ENCODE measurements at regions not wholly inside any gene's neighbourhood (a gene's known extent, or its start where the extent isn't known, plus 50 kb on each side); places are given as distances from the start of the nearest gene placed in this dataset.

DNA sequence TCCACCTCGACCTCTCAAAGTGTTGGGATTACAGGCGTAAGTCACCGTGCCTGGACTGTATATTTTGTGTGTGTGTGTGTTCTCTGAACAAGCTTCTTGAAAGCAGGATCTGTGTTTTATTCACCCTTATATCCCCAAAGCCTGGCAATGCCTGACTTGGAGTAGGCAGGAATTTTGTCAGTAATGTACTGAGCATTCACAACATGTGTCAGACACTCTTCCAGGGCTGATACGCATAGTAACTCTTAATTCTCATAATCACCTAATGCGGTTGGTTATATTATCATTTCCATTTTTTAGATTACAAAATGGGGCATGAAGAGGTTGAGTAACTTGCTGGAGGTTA is 50.4 kb upstream of the PLEKHG3 start:
- Histone ChIP-seq H3K27me3 (no peaks in the 10 kb centered on the region), H3K27ac (no peak overlapping the region), H3K4me1 (ENCODE audit: insufficient read depth) (no peaks in the 10 kb centered on the region), H3K36me3 (no peaks in the 10 kb centered on the region), H3K4me3 (no peak overlapping the region), H3K9me3 (no peaks in the 10 kb centered on the region)
- no peak for DNase-seq
- TF ChIP-seq POLR2A (IDR thresholded peaks at IDR 0.05), result no peak
- TF ChIP-seq, protein P1, sequence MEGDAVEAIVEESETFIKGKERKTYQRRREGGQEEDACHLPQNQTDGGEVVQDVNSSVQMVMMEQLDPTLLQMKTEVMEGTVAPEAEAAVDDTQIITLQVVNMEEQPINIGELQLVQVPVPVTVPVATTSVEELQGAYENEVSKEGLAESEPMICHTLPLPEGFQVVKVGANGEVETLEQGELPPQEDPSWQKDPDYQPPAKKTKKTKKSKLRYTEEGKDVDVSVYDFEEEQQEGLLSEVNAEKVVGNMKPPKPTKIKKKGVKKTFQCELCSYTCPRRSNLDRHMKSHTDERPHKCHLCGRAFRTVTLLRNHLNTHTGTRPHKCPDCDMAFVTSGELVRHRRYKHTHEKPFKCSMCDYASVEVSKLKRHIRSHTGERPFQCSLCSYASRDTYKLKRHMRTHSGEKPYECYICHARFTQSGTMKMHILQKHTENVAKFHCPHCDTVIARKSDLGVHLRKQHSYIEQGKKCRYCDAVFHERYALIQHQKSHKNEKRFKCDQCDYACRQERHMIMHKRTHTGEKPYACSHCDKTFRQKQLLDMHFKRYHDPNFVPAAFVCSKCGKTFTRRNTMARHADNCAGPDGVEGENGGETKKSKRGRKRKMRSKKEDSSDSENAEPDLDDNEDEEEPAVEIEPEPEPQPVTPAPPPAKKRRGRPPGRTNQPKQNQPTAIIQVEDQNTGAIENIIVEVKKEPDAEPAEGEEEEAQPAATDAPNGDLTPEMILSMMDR (IDR thresholded peaks at IDR 0.05), result no peak
- TF ChIP-seq EP300 (IDR thresholded peaks at IDR 0.05), result no peak
- intact Hi-C loops (cut with DNase I), result no loop called here
- 91 to 93% (median 93%) methylated on average over 5 of the region's 5 CpGs for WGBS, 3 donors

DNA sequence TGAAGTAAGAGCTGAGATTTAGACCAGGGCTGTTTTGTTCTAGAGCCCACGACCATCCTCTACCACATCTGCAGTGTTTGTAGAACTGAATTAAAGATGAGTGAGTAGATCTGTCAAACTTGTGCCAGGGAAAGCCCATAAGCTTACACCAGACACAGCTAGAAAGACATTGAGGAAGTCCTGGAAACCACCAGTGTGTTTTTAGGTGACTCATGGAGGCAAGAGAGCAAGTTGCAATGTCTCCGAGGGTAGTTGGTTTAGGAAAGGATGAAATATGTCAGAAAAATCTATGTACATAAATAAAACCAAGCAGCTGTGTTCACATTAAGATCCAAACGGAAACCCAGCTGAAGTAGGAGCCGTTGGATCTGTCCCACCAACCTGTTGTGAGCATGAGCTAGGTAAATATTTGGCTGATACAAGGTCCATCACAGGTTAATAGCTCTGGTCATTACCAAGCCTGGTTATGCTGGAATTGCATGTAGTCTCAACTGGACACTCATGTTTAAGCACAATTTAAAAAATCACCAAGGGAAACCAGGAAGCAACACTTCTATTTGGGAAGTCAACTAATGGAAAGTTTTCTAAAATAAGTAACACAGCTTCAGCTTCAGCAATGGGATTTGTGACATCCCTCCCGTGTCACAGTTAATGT is 49.9 kb upstream of the PLEKHG3 start:
- Histone ChIP-seq H3K4me1 (ENCODE audit: insufficient read depth) (no peaks in the 10 kb centered on the region), H3K27ac (no peak overlapping the region), H3K4me3 (no peak overlapping the region), H3K9me3 (no peaks in the 10 kb centered on the region), H3K27me3 (no peaks in the 10 kb centered on the region), H3K36me3 (no peaks in the 10 kb centered on the region)
- intact Hi-C loops (cut with DNase I), result no loop called here
- no peak for DNase-seq
- 31 to 37% (median 34%) methylated on average over 5 of the region's 5 CpGs for WGBS, 3 donors
- TF ChIP-seq EP300 (IDR thresholded peaks at IDR 0.05) (no peak), POLR2A (IDR thresholded peaks at IDR 0.05) (no peak)
- TF ChIP-seq, protein P1 (IDR thresholded peaks at IDR 0.05), result no peak
